GM19035 (cell line): ENCODE measurements at regions not wholly inside any gene's neighbourhood (a gene's known extent, or its start where the extent isn't known, plus 50 kb on each side); places are given as distances from the start of the nearest gene placed in this dataset.

ENCODE experiments used
- ATAC-seq: cut with Tn5 transposase; IDR thresholded peaks from one replicate; pipeline ENCODE4 v1.9.1; 2021; ENCODE audit not compliant: unreplicated experiment

DNA sequence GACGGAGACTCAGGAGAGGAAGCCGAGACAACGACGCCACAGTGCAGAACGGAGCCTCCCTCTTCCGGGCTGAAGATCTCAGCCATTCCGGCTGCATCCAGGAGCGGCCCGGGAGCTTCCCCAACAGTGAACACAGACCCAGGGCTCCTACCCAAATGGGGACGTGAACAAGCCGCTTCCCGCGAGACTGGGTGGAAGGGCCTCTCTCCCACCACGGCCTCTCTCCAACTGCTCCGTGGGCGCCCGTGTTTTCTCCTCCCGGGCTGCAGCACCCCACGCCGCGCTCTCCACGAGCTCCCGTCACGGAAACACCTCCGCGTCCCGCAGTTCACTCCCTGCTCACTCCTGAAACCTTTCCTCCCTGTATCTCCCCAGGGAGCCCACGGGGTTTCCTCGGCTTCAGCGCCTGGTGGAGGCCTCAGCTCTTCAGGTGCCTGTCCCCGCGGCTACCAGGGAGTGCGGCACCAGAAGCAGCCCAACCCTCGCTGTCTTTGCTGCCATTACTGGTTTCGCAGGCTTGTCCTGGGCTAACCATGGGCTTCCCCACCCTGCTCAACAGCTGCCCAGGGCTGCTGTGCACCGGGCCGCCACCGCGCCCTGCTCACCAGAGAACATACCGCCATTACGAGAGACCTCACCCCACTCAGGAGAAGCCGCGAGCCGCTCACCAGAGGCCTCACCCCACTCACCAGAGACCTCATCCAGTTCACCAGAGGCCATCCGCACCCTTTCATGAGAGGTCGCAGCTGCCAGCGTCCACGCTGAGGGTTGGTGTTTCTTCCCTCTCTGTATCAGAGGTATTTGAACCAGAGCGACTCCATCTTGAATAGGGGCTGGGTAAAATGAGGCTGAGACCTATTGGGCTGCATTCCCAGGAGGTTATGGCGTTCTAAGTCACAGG lies 922.8 kb downstream of the QKI start:
- no peak for ATAC-seq

DNA sequence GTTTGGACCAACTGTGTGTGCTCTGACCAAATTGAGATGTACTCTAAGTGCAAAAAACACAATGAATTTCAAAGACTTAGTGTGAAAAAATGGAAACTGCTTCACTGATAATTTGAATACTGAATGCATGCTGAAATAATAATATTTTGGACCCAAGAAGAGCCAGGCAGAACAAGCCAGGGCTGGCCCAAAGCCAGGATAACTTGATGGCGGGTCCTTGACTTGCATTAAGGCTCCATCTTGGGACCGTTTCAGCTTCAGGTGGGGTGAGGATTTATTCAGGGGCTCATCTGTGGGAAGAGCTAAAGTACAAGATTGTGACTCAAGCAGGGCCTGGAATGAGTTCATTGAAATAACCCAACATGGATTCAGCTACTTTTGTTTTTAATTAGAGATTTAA lies 921.9 kb downstream of the QKI start:
- ATAC-seq, result no peak

DNA sequence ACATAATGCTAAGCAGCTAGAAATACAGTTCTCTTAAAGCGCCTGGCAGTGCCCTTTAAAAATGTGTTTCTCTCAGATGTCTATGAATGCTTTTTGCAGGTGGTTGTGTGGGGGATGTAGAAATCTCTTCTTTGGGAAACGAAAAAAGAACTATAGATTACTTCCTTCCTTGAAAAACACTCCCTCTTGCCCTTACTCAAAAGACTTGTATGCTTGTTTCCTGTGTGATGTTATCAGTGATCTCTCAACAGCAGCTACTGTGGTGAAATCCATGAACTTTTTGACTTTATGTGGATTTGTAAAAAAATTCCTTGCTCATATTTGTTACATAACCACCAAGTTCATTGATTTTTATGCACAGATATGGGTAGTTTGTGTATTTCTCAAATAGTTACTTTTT lies 916.5 kb downstream of the QKI start:
- ATAC-seq, result no peak

DNA sequence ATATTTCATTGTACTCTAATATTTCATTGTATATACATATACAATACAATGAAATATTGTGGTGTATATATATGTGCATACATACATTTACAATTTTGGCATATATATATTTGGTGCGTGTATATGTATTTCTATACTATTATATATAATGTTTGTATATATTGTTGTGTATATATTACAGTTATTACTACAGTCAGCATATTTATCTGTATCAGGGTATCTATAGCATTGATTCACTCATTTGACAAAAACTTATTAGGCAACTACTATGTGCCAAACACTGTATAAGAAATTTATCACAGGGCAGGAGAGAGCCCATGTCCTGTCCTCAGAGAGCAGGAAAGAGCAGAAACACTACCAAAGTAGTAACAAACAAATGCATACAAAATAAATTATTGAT lies 910.6 kb downstream of the QKI start:
- ATAC-seq, result no peak

DNA sequence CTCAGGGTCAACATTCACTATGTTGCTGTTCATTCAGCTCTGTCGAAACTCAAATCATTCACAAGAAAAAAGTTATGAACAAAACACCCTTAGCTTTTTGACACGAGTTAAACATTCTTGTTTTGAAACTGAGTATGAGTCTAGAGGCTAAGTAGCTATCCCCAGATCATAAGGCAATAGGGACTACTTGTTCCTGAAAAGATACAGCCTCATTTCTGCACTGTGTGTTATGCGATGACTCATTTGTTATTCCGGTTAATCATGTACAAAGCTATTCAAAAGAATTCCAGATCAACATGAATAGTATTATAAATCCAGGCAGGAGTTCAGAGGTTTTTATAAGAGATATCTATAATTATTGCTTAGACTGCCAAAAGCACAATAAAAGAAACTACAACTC lies 908.0 kb downstream of the QKI start:
- no peak for ATAC-seq

DNA sequence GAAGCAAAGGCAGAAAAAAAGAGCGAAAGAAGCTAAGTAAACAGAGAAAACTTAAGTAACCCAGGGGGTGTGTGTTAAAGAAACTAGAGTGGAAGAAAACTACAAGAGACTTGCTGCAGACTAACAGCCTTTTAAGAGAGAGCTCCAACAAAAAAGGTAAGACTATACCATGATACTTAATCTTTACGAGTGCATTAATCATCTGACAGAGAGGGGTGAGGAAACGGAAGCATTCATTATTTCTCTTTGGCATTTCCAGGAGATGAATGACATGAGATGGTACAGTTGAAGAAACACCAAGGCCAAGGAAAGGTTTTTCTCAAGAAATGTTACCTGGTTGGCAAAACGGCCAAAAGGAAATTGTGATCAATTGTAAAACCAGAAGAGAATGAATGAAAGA lies 906.8 kb downstream of the QKI start:
- ATAC-seq, result no peak

DNA sequence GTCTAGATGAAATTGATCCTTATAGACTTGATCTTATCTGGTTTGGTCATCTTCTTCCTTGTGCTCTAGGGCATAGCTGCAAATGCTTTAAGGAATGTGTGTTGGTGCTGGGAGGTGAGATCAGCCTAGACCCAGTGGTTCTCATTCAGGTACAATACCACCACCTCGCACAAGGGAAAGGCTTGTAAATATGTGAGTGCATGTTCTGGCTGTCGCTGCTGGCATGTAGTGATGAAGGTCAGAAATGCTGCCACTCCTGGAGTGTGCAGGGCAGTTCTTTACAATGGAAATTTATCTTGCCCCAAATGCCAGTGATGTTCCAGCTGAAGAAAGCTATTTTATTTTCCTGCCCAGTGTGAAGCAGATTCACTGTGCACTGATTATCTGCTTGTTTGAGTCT lies 900.9 kb downstream of the QKI start:
- no peak for ATAC-seq

DNA sequence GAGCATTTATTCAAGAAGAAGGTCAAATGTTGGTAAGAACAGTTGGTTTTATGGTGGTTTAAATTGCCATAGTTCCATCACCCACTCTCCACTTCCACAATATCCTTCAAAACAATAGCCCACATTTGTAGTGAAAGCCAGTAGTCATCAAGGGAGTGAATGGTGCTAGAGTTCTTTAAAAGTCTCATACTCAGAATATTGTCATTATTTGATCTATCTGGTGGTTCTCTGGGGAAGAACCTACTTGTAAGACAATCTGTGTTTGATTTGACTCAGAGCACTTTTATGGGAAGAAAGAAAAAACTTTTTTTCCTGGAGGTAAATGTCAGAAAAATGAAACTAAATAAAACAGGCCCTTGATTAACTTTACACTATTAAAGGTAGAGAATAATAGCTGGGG lies 893.8 kb downstream of the QKI start:
- no peak for ATAC-seq

DNA sequence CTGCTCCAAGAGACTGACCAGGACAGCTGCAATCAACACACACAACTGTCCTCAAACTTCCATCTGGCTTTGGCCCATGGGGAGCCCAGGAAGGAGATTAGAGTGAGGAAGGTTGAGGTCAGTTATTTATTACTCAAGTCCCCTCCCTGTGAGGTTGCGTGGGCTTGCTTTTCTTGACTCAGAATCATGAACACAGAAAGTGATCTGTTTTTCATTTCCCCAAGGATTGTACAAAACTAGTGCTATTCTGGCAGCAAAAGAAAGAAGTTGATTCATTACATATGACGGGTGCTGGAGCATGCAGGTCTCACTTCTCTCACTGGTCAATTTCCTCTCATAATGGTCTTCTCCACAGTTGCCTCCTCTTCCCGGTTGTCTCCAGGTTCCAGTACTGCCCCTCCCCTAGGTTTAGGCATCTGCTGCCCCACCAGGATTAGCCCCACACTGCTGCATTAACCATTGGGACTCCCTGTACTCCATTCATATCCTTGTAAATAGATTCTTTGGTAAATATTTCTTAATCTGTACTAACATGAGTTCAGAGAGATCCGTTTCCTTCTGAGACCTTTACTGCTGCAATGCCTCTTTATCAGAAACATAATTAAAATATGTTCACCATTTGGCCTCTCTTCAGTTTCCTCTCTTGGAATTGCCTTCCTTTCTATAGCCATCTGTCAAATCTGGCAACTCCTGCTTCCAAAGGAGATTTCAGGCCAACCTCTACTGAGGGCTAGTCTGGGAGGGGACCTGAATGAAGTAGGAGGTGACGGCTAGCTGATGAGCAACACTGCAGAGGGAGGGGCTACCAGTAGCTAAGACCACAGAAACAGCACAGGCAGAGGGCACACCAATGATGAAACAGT lies 888.8 kb downstream of the QKI start:
- ATAC-seq, result no peak

DNA sequence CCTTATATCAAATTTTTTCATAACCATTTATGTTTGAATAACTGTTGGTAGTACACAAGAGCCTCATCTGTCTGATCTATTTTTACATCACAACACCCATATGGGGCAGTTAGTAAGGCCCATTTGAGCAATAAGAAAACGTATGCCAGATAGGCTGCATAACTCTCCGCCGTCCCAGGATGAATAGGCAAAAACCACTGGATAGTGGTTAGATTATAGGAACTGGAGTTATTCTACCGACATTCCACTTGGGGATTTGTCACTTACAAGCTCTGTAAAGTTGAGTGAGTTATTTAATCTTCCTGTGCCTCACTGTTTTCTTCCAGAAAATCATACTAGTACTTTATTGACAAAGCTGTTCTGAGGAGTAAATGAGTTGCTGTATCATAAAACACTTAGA lies 881.9 kb downstream of the QKI start:
- ATAC-seq, result no peak

DNA sequence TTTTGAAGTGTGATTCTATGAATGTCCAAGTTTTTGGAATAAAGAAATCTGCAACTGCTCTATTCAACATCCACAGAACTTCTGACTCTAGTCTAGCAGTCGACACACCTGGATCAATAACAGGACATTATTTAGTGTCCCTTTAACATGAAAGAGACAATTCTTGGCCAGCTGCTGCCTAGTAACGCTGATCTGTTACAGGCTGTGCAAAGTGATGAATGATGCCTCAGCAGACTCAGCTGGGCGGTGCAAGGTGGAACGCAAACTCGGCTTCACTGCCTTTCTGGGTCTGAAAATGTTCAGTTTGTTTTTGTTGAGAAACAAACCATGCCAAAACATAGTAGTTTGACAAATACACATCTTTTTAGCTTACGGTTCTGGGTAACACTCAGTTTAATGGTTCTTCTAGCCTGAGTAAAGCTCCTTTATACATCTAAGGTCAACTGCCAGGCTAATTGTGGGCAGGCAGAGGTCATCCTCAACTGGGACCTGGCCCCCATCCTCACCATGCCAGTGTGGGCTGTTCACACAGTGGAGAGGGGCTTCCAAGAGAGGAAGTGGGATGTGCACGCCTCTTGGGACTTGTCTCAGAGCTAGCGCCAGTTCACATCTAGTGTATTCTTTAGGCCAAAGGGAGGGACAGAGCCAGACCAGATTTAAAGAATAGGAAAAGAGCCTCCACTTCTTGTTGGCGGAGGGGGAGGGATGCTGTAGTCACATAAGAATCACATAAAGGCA lies 879.7 kb downstream of the QKI start:
- ATAC-seq, result no peak

DNA sequence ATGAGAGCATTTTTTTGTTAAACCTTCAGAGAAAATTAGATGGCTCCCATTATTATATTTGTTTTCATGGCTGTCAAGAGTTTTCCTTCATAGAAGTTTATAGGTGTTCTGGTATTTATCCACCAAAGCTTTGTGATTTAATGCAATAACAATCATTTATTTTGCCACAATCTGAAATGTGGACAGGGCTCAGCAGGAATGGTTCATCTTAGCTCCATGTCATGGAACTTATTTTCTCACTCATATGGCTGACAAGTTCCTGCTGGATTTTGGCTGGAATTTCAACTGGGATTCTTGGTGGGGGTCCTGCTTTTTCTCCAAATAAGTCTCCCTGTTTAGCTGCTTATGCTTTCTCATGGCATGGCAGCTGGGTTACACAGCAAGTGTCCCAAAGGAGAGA lies 876.7 kb downstream of the QKI start:
- ATAC-seq, result no peak

DNA sequence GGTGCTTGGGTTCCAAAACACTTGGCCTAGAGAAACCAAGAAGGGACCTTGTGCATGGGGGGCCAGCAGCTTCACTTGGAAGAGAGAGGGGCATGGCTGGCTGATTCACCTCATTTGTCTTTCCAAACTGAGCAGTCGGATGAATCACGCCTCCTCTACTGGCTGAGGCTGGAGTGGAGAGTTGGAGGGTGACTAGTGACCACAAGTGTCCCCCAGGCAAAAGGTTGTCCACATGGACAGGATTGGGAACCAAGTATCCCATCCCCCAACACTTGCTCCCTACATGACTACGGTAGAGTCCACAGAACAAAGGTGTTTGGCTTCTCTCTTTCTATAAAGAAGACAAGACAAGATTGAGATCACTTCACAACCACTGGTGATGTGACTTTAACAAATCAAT lies 875.6 kb downstream of the QKI start:
- no peak for ATAC-seq

DNA sequence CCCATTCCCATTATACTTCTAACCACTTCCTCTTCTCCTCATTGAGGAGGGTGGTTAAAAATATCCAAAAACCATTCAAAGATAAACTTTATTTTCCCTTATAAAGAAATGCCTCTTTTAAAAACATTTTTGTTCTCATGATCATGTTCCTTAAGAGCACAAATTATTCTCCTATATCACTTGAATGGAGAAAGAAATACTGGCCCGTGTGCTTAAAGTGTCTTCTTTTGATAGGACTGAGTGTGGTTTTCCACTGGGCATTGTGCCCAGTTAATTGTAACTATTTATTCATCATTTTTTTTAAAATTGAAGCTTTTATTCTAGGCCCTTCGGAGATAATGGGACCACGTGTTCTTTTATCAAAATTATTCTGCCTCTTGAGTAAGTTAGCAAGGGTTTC lies 871.5 kb downstream of the QKI start:
- ATAC-seq, result no peak

DNA sequence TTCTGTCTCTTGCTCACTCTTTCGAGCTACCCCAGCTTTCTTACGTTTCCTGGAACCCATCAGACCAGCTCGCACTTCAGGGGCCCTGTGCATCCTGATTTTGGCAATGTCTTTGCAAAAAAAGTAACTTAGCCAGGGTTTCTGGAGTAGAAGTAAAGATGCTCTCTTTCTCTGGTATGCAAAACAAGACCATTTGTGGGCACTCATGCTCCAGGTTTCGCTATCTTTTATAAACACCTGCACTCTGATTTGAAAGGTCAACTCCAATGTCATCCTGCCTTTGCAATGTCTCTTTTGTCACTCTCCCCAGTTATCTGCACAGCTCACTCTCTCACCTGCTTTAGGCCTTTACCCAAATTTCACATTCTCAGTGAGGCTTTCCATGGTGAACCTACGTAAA lies 869.1 kb downstream of the QKI start:
- ATAC-seq, result no peak

DNA sequence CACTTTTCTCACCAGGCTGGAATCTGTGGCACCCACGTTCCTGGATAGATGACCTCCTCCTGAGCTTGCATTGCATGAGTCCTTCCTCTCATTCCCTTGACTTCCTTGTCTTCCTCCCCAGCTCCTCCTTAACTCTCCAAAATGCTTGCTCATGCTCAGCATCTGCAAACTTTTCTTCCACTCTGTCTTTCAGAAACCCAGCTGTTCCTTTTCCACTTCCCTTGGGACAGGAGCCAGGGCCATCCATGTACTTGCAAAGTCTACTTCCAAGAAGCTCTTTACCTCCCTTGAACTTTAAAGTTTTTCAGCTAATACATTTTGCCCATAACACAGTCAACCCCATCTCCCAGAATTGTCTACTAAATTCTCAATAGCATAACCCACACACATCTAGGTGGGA lies 861.7 kb downstream of the QKI start:
- ATAC-seq, result no peak

DNA sequence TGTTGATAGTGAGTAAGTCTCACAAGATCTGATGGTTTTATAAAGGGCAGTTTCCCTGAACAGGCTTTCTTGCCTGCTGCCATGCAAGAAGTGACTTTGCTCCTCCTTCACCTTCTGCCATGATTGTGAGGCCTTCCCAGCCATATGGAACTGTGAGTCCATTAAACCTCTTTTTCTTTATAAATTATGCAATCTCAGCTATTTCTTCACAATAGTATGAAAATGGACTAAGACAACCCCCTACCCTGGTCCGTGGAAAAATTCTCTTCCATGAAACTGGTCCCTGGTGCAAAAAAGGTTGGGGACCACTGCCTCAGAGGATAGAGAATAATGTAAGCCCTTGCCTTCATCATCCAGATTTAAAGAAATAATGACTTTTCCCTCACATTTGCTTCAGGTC lies 861.3 kb downstream of the QKI start:
- ATAC-seq, result no peak

DNA sequence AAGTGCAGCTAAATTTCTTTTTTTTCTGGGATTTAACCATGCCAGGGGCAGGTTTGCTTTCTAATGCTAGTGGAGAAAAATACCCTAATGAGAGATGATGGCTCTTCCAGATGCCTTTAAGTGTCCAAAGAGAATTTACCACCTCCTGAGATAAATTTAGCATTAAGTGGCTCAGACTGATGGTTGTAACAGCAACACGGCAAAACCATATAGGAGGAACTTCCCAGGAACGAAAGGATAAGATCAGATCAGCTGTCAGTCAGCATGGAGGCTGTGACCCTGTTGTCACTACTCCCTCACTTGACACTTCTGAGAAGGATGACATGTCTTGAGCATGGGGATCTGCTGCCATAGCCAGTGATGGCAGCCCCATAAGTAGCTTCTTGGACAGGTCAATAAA lies 860.0 kb downstream of the QKI start:
- ATAC-seq, result no peak

DNA sequence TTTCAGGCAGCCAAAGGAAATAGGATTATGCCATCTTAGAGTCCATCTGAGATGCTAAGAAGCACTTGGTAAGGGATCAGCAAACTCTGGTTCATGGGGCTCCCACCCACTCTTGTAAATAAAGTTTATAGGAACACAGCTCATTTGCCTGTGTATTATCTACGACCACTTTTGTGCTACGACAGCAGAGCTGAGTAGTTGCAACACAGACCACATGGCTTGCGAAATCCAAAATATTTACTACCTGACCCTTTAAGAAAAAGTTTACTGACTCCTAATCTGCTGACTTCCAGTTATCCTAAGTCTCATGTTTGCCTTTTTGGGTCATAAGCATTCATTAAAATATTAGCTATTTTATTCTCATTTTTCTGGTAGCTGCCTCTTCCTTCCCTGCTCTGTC lies 859.0 kb downstream of the QKI start:
- ATAC-seq, result no peak

DNA sequence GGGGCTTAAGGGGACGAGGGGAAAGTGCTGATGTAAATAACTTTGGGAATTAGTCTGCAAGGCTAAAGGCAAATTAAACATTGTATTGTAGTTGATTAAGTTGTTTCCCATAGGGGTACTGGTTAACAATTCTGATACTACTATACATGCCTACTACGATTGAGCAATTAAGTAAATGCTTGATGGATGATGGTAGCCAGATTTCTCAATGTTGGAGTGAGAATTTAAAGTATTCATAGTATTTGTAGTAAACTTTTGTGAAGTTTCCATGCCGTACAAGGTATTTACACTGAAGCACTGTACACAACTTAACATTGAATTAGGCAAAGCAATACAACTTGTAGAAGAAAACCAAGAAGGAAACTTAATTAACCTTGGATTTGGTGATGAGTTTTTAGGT lies 852.3 kb downstream of the QKI start:
- ATAC-seq, result no peak

DNA sequence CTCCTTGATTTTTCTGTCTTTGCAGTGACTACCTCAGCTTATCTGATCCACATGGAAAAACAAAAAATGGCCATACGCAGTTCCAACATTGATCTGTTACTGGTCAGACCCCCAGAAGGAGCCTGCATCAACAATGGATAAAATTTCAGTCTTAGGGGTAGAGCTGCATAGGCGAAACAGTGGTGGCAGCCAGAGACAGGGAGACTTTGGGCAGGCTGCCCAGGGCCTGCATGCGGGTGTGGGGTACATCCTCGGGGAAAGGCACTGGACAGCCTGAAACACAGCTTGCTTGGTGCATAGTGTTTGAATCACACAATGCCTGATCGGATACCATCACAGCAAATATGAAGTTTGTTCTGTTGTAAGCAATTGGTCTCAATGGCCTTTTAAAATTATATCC lies 847.8 kb downstream of the QKI start:
- no peak for ATAC-seq

DNA sequence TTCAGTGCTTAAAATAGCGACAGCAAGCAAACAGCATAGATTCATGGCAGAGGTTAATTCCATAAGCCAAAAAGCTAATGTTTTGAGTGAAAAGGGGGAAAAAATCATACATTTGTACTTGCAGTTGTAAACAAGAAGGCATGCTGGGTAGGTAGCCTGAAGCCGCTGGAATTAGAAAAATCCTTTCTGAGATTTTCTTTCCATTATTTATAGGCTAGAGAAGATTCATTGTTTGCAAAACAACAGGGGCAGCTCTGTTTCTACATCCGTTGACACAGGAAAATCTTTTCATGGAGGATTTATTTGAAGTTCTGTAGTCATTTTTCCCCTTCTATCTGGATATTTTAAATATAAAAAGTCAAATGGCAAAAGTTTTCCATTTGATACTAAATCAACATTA lies 843.9 kb downstream of the QKI start:
- ATAC-seq, result no peak
